GM19238 (cell line): ENCODE measurements at regions not wholly inside any gene's neighbourhood (a gene's known extent, or its start where the extent isn't known, plus 50 kb on each side); places are given as distances from the start of the nearest gene placed in this dataset.
"Not testable (repeated sequence)": the region's sequence is repeated elsewhere in the genome, so short reads cannot be mapped to it uniquely, and the experiment has no call there.

Experiments used
- DNase-seq: peaks from one replicate; pipeline ENCODE4 v3.0.0; 2011; ENCODE audit warnings: low spot score; ENCODE audit not compliant: insufficient read length

DNA sequence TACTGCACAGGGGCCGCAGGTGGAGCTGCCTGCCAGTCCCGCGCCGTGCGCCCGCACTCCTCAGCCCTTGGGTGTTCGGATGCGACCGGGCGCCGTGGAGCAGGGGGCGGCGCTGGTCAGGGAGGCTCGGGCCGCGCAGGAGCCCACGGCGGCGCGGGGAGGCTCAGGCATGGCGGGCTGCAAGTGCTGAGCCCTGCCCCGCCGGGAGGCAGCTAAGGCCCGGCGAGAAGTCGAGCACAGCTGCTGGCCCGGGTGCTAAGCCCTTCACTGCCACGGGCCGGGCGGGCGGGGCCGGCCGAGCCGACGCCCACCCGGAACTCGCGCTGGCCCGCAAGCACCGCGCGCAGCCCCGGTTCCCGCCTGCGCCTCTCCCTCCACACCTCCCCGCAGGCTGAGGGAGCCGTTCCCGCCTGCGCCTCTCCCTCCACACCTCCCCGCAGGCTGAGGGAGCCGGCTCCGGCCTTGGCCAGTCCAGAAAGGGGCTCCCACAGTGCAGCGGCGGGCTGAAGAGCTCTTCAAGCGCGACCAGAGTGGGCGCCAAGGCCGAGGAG, 653.7 kb downstream of the NR2F2 start:
- DNase-seq, result not testable (repeated sequence)

DNA sequence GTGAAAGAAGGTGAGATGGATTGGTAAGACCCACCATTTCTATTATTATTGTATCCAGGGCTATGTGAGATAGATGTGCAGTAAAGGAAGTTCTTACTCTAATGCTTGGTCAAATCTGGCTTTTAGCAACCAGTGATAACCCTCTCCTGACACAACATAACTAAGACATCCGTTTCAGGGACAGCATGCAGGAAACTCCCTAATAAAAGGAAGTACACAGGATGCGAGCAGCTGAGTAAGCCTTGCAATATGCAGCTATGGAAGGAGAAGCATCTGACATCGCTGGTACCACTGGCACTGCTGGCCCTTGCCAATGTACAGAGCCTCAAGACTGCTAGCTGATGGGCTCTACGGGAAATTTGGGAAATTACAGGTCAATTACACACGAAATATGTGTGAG, 662.3 kb downstream of the NR2F2 start:
- no peak for DNase-seq

GRCh38 chr15:96997538-96997937, 667.0 kb downstream of the NR2F2 start:
- no peak for DNase-seq

DNA sequence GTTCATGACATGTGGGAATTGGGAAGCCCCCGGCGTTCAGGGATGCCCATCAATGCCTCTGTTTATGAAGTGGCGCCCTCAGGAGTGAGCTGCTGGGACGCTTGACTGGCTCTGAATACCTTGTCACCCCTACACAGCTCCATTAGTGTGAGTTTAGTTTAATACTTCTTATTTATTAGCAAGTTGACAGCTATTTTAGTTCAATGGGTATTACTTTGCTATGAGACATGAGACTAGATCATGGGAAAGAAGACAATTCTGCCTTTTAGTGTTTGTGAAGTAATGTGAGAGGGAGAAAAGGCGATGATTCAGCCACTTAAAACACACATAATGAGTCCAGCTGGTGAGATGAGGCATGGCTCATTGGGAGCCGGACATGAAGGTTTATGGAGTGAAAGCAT, 678.5 kb downstream of the NR2F2 start:
- DNase-seq, result no peak

- DNase-seq, result no peak
These were observed 682.5 kb downstream of the NR2F2 start for GRCh38 chr15:97012986-97013385.

DNA sequence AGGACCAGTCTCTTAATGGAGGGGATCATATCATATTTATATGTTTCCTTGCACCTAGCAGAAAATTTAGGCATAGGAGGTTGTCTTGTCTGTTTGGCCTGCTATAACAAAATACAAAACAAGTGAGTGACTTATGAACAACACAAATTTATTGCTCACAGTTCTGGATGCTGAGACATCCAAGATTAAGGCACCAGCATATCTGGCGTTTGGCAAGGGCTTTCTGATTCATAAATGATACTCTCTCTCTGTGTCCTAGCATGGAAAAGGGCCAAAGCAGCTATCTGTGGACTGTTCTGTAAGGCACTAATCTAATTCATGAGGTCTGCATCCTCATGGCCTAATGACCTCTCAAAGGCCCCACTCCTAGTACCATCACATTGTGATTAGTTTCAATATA, 683.0 kb downstream of the NR2F2 start:
- no peak for DNase-seq

DNA sequence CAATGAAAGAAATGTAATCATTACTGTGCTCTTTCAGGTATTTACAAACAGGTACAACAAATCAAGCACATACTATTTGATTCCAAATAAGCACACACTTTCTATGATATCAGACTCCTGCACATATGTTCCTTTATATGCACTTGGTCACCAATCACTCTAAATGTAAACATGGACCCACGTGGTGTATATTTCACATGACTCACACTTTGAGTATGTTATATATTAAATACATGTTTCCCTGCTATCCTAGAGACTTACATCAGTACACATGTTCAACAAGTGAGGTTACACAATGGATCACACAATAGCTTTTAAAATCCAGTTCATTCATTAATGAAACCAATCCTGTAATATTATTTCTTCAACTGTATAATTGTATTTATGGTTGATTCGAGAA, 683.5 kb downstream of the NR2F2 start:
- DNase-seq, result no peak

GRCh38 chr15:97023488-97023844, 693.0 kb downstream of the NR2F2 start:
- no peak for DNase-seq

DNA sequence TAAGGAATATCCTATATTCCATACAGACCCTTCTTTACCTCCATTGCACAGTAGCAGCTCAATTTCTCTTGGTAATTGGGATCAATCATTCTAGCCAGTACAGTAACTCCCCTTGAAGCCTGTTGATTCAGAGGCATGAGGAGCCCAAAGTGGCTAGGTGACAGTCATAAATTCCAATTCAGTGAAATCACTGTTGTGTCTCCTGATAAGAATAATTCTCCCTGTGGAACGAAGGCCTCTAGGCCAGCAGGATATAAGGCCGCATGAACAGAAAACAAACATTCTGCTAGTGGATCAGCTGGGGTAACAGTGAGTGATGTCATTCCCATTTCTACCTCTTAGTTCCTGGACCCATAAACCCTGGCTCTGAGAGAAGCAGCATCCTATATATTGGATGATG, 696.3 kb downstream of the NR2F2 start:
- DNase-seq, result no peak

- no peak for DNase-seq
These were observed 697.3 kb downstream of the NR2F2 start for GRCh38 chr15:97027772-97028171.

DNA sequence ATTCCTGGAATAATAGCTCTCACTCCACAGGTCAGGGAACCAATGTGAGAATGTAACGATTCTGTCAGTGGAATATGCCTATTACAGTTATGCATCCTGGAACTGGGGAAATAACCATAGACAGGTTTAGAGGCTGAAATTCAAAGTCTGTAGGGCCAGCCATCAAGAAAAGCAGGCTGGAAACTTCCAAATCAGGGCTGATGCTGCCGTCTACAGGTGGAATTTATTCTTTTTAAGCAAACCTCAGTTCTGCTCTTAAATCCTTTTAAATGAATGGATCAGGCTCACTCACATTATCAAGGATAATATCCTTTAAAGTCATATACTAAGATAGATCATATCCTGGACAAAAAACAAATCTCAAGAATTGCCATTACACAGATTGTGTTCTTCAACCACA, 699.8 kb downstream of the NR2F2 start:
- DNase-seq, result no peak

- no peak for DNase-seq
These were observed 705.8 kb downstream of the NR2F2 start for GRCh38 chr15:97036301-97036700.

DNA sequence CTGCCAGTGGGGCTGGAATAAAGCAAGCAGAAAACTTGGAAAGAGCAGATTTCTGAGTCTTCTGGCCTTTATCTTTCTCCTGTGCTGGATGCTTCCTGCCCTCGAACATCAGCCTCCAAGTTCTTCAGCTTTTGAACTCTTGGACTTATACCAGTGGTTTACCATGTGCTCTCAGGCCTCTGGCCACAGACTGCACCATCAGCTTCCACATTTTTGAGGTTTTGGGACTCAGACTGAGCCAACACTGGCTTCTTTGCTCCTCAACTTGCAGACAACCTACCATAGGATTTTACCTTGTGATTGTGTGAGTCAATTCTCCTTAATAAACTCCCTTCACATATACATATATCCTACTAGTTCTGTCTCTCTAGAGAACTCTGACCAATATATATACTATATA, 706.6 kb downstream of the NR2F2 start:
- no peak for DNase-seq

DNA sequence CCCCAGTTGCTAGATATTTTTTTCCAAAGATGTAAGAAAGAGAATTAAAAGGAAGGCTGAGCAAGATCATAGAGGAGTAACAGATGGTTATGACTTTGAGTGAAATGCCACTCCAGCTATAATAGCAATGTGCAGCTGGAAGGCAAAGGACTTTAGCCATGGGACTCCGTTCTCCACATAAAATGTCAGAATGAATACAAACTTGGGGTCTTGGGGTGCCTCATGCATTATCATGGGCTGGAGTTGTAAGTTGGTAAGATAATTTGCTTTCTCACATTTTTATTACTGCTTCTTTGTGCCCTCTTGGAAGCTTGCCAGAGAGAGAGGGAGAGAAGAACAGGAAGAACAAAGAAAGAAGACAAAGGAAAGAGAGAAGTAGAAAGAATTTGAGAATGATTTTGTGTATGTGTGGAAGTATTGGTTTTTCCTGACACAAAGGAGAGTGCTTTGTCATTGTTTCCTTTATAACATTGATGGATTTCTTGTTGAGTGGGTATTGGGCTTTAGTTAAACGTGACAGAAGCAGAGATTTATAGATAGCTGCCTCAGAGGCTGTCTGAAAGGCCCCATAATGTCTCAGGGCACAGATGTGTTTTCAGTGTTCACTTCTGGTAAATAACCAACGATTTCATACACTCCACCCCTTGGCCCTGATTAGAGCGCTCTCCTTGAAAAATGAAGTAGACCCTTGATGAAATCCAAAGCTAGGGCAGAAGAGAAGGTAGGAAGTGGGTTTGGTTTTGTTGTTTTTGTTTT, 715.3 kb downstream of the NR2F2 start:
- no peak for DNase-seq

GRCh38 chr15:97052513-97052912, 722.0 kb downstream of the NR2F2 start:
- no peak for DNase-seq

DNA sequence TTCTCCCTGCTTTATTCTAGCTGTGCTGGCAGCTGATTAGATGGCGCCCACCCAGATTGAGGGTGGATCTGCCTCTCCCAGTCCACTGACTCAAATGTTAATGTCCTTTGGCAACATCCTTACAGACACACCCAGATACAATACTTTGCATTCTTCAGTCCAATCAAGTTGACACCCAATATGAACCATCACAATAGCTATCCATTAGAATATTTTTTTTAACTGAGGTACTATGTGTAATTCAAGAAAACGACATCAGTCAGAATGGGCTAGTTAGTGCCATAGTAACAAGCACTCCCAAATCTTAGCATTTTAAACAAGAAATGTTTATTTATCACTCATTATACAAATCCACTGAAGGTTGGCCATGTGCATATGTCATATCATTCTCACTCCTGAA, 723.1 kb downstream of the NR2F2 start:
- no peak for DNase-seq

GRCh38 chr15:97057503-97057902, 727.0 kb downstream of the NR2F2 start:
- DNase-seq, result no peak

DNA sequence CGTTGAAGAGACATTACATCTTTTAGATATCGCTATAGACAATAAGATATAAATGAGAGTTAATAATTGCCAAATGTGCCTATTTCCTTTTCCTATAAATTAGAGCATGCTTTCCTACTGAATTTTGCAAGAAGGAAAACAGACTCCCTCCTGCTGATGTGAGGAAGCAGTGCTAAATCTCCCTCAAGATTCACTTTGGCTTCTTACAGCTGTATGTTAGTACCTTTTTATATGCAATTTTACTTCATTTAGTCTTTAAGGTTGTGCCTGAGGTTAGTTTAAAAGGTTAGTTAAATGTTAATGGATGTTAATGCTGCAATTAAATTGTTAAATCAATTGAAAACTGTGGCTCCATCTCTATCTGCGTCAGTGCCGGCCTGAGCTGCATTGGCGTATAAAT, 728.8 kb downstream of the NR2F2 start:
- no peak for DNase-seq

- DNase-seq, result no peak
These were observed 730.9 kb downstream of the NR2F2 start for GRCh38 chr15:97061392-97061791.

DNA sequence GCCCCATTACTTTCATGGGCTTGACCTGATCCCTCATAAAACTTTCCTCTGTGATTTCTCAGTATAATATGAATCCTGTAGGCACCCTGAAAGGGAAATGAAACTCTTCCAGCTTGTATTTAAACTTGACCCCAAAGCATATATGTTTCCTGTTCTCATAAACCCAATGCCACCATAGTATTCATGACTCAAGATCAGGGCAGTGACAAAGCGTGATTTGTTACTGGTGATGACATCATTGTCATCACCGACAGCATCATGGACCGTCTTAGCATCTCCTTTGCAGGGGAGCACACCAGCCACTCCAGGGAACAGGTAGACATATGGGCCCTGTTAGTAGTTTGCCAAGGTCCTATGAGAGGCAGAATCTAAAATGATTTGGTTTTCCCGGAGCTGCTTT, 741.2 kb downstream of the NR2F2 start:
- no peak for DNase-seq

DNA sequence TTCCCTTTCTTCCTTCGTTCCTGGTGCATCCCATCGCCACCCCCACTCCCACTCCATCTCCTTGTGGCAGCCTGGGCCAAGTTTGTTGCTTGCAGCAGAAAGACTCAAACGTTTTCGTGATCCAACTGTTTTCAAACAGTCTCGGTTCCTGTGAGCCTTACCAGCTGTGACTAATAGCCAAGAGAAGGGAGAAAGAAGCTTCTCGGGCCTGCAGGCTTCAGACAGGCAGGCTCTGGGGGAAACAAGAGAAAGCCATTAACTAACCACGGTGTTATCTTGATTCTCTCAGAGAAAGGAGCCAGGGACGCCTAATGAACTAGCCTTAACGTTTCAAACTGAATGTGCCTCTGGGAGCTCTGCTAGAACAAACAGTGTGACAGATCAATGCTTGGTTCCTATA, 742.0 kb downstream of the NR2F2 start:
- no peak for DNase-seq

- DNase-seq, result no peak
These were observed 745.5 kb downstream of the NR2F2 start for GRCh38 chr15:97076011-97076410.

- no peak for DNase-seq
These were observed 747.5 kb downstream of the NR2F2 start for GRCh38 chr15:97077975-97078374.

DNA sequence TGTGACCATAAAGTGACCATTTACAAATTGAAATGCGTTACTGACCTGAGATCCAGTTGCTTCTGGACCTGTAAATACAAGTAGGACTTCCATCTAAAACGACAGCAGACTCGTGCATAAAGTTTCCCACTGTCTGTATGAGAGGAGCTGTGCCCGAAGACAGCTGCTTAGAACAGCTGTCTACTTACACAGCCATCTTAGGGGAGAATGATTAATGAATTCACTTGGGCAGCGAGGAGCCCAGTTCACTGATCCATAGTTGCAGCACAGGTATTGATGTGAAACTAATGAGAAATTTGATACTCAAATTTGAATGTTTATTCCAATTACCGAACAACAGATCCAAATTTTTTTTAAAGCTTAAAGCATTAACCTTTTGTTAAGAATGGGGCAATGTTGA, 748.1 kb downstream of the NR2F2 start:
- no peak for DNase-seq
